ENCODE measurements at regions not wholly inside any gene's neighbourhood (a gene's known extent, or its start where the extent isn't known, plus 50 kb on each side); places are given as distances from the start of the nearest gene placed in this dataset.

DNA sequence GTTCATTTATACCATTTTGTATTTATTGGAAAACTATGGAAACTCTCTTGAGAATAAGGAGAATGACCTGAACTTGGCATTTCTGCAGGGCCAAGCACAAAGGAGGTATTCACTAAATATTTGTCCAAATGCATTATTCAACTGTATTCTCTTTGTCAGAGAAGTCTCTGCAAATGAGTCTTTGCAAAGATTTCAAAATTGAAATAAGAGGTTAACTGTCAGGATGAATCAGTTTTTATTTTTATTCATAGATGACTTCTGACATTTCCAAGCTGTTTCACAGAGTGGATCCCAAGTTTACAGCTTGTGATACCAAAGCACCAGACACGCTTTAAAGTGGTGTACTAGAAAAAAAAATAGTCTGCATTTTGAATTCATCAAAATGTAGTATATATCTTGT is 131.6 kb downstream of the UTRN start:
- H3K27ac ChIP-seq (ENCODE audit: low read depth, low read length) = no peak overlapping the region
- 91% methylated on average over 1 of the region's 1 CpG; no CpG with 5 or more reads in 1 of the 2 experiments for WGBS, 2 experiments (ENCODE audit: extremely low coverage in 1 of 2, insufficient coverage in 1 of 2, insufficient read length in 1 of 2, insufficient replicate concordance in 2 of 2, low coverage in 1 of 2, low lambda C conversion rate in 2 of 2, missing lambda C conversion rate in 1 of 2)
- DNase-seq (ENCODE audit: low read depth in 1 of 2, low spot score in 2 of 2) (no peak), FAIRE-seq (no peak)
- H2BK20ac ChIP-seq (ENCODE audit: low read length) = no peak overlapping the region
- ChIA-PET CTCF (ENCODE audit: partially characterized antibody) (no interaction called here), POLR2A (ENCODE audit: partially characterized antibody) (interaction anchor here (1.3 kb wide), 1 partner anchor 63 kb away, joined by 4 read pairs; no protein-coding TSS in a partner anchor)
- peaks cover 2 to 3% of the 10 kb centered on the region in 2 experiments for H4K20me1 ChIP-seq (replicated peaks in 1 of 2; ENCODE audit: control insufficient read depth in 1 of 2, insufficient read depth in 2 of 2, low read length in 2 of 2)
- peaks cover 2% of the 10 kb centered on the region; the same call in 1 of the 2 replicates for H3K79me1 ChIP-seq (ENCODE audit: low read depth, low read length)
- H3K18ac ChIP-seq (ENCODE audit: extremely low read depth, low read length) = no peak overlapping the region
- H2BK15ac ChIP-seq (ENCODE audit: low read length) = no peak overlapping the region
- H4K8ac ChIP-seq (ENCODE audit: extremely low read depth, insufficient read depth, low read length) = no peak overlapping the region
- H4K5ac ChIP-seq (ENCODE audit: insufficient read length, low read depth, low read length) = no peak overlapping the region
- H2AK5ac ChIP-seq (ENCODE audit: low read depth, low read length) = no peak overlapping the region
- no peak overlapping the region for H3K4me3 ChIP-seq (ENCODE audit: extremely low read depth in 1 of 4, insufficient read depth in 2 of 4, low read depth in 3 of 4, low read length in 4 of 4)
- H3K56ac ChIP-seq (replicated peaks; ENCODE audit: insufficient read length, low read depth, low read length) = no peak overlapping the region
- H3K36me3 ChIP-seq (ENCODE audit: control insufficient read depth in 2 of 4, insufficient read depth in 4 of 4, low read length in 3 of 4) = no peaks in the 10 kb centered on the region
- no peaks in the 10 kb centered on the region for H3K27me3 ChIP-seq (replicated peaks in 1 of 4; ENCODE audit: control insufficient read depth in 3 of 4, extremely low read depth in 1 of 4, insufficient read depth in 3 of 4, low read length in 3 of 4)
- H2AFZ ChIP-seq (ENCODE audit: low read length) = no peak overlapping the region
- no peaks in the 10 kb centered on the region for H3K9me3 ChIP-seq (ENCODE audit: insufficient read depth in 2 of 2, low read depth in 1 of 2, low read length in 1 of 2)
- peaks cover 0 to 30% of the 10 kb centered on the region in 2 experiments; a peak in 2 of 4 replicates for H3K79me2 ChIP-seq (ENCODE audit: control insufficient read depth in 1 of 2, insufficient read depth in 2 of 2, low read length in 2 of 2)
- no peak overlapping the region for H4K91ac ChIP-seq (replicated peaks; ENCODE audit: insufficient read length, low read length)
- H3K14ac ChIP-seq (ENCODE audit: insufficient read length) = no peak overlapping the region
- no peak overlapping the region for H3K4me2 ChIP-seq (ENCODE audit: insufficient read depth in 1 of 2, low read depth in 2 of 2, low read length in 2 of 2)
- H2BK5ac ChIP-seq (ENCODE audit: low read depth, low read length) = no peak overlapping the region
- peaks cover 0 to 3% (median 0%) of the 10 kb centered on the region in 4 experiments; a peak in 1 of 7 replicates for H3K4me1 ChIP-seq (replicated peaks in 1 of 4; ENCODE audit: control insufficient read depth in 3 of 4, insufficient read depth in 4 of 4, low read length in 3 of 4)
- no peak overlapping the region for H3K4ac ChIP-seq (replicated peaks; ENCODE audit: insufficient read length, low read depth, low read length)
- no peak overlapping the region for H2BK12ac ChIP-seq (ENCODE audit: low read depth, low read length)
- H3K23me2 ChIP-seq (ENCODE audit: low read depth, low read length) = peaks cover 1% of the 10 kb centered on the region; the same call in 1 of the 2 replicates
- H3K9ac ChIP-seq (replicated peaks in 1 of 4; ENCODE audit: extremely low read depth in 1 of 4, low read depth in 3 of 4, low read length in 3 of 4) = no peak overlapping the region
- no peak overlapping the region for H2BK120ac ChIP-seq (replicated peaks; ENCODE audit: low read depth, low read length)
- no peak overlapping the region for H3K23ac ChIP-seq (ENCODE audit: insufficient read length)
- no peak for TF ChIP-seq GABPA (IDR thresholded peaks at IDR 0.05; ENCODE audit: borderline replicate concordance, insufficient read depth, low read length)
- no peak for TF ChIP-seq JUN (IDR thresholded peaks at IDR 0.05; ENCODE audit: low read depth, low read length)
- no peak for TF ChIP-seq KDM1A (IDR thresholded peaks at IDR 0.05; ENCODE audit: borderline replicate concordance, low read length)
- no peak for TF ChIP-seq POLR2AphosphoS5 (IDR thresholded peaks at IDR 0.05; ENCODE audit: low read depth, low read length)
- no peak for TF ChIP-seq TAF1 (IDR thresholded peaks at IDR 0.05; ENCODE audit: low read depth, low read length)
- no peak for TF ChIP-seq EGR1 (IDR thresholded peaks at IDR 0.05; ENCODE audit: borderline replicate concordance, low read depth, low read length)
- no peak for TF ChIP-seq RFX5 (IDR thresholded peaks at IDR 0.05; ENCODE audit: borderline replicate concordance, low read depth, low read length)
- no peak for TF ChIP-seq KDM5A (IDR thresholded peaks at IDR 0.05; ENCODE audit: low read length)
- no peak for TF ChIP-seq RAD21 (IDR thresholded peaks at IDR 0.05 in 1 of 2, conservative IDR thresholded peaks at IDR 0.05 in 1 of 2; ENCODE audit: low read depth in 2 of 2, low read length in 2 of 2)
- TF ChIP-seq CTCF (IDR thresholded peaks at IDR 0.05; ENCODE audit: control extremely low read depth in 1 of 3, insufficient read depth in 1 of 3, low read depth in 1 of 3, low read length in 3 of 3) = no peak
- no peak for TF ChIP-seq PHF8 (conservative IDR thresholded peaks at IDR 0.05; ENCODE audit: low read depth, low read length)
- TF ChIP-seq RXRA (IDR thresholded peaks at IDR 0.05; ENCODE audit: insufficient read depth, low read depth, low read length) = no peak

Data from H1 (cell line).